ENCODE measurements at regions not wholly inside any gene's neighbourhood (a gene's known extent, or its start where the extent isn't known, plus 50 kb on each side); places are given as distances from the start of the nearest gene placed in this dataset.

GRCh38 chr9:18018221-18018620, 439.4 kb downstream of the SH3GL2 start:
- no peak overlapping the region for H3K4me3 ChIP-seq (ENCODE audit: insufficient read depth, low read depth, low read length)
- FAIRE-seq, result no peak
- H3K27ac ChIP-seq (ENCODE audit: low read depth, low read length), result no peak overlapping the region

GRCh38 chr9:18018661-18019060, 439.8 kb downstream of the SH3GL2 start:
- Mint-ChIP-seq H3K36me3 (ENCODE audit: low read depth, unreplicated experiment) (no peaks in the 10 kb centered on the region), H3K27me3 (ENCODE audit: low read depth, unreplicated experiment) (peaks cover 3% of the 10 kb centered on the region), H3K9me3 (ENCODE audit: unreplicated experiment) (peaks cover 4% of the 10 kb centered on the region), H3K4me3 (ENCODE audit: unreplicated experiment) (no peak overlapping the region), H3K27ac (ENCODE audit: unreplicated experiment) (no peak overlapping the region), H3K4me1 (ENCODE audit: low read depth, unreplicated experiment) (peaks cover 8% of the 10 kb centered on the region)
- Histone ChIP-seq H3K9ac (ENCODE audit: low read length) (no peak overlapping the region), H3K4me1 (ENCODE audit: insufficient read depth, low read length) (no peaks in the 10 kb centered on the region), H3K36me3 (ENCODE audit: insufficient read depth, low read length) (no peaks in the 10 kb centered on the region), H2AFZ (ENCODE audit: low read depth, low read length) (no peak overlapping the region), H3K27me3 (ENCODE audit: insufficient read depth, low read length) (no peaks in the 10 kb centered on the region), H3K9me3 (ENCODE audit: insufficient read depth, low read depth, low read length) (no peaks in the 10 kb centered on the region), H3K27ac (ENCODE audit: low read depth, low read length) (no peak overlapping the region), H3K79me2 (ENCODE audit: insufficient read depth, low read length) (no peaks in the 10 kb centered on the region), H3K4me2 (ENCODE audit: low read length) (no peak overlapping the region), H4K20me1 (ENCODE audit: insufficient read depth, low read length) (no peaks in the 10 kb centered on the region), H3K4me3 (ENCODE audit: insufficient read depth, low read depth, low read length) (no peak overlapping the region)
- no peak for TF ChIP-seq CTCF (IDR thresholded peaks at IDR 0.05; ENCODE audit: insufficient read depth, low read depth, low read length)
- TF ChIP-seq EZH2 (IDR thresholded peaks at IDR 0.05; ENCODE audit: insufficient read depth, low read length), result no peak
- DNase-seq (ENCODE audit: low read depth) (no peak), FAIRE-seq (no peak)

More at GRCh38 chr9:18018221-18018620, 439.4 kb downstream of the SH3GL2 start:
- H3K9ac ChIP-seq (ENCODE audit: low read length), result no peak overlapping the region
- Mint-ChIP-seq H3K36me3 (ENCODE audit: low read depth, unreplicated experiment) (no peaks in the 10 kb centered on the region), H3K27me3 (ENCODE audit: low read depth, unreplicated experiment) (peaks cover 3% of the 10 kb centered on the region), H3K9me3 (ENCODE audit: unreplicated experiment) (peaks cover 4% of the 10 kb centered on the region), H3K27ac (ENCODE audit: unreplicated experiment) (no peak overlapping the region), H3K4me3 (ENCODE audit: unreplicated experiment) (no peak overlapping the region), H3K4me1 (ENCODE audit: low read depth, unreplicated experiment) (peaks cover 5% of the 10 kb centered on the region)
- no peaks in the 10 kb centered on the region for H3K79me2 ChIP-seq (ENCODE audit: insufficient read depth, low read length)
- H3K27me3 ChIP-seq (ENCODE audit: insufficient read depth, low read length), result no peaks in the 10 kb centered on the region
- DNase-seq (ENCODE audit: low read depth), result no peak
- H3K4me2 ChIP-seq (ENCODE audit: low read length), result no peak overlapping the region
- H3K4me1 ChIP-seq (ENCODE audit: insufficient read depth, low read length), result no peaks in the 10 kb centered on the region
- TF ChIP-seq EZH2 (IDR thresholded peaks at IDR 0.05; ENCODE audit: insufficient read depth, low read length) (no peak), CTCF (IDR thresholded peaks at IDR 0.05; ENCODE audit: insufficient read depth, low read depth, low read length) (no peak)
- H3K9me3 ChIP-seq (ENCODE audit: insufficient read depth, low read depth, low read length), result no peaks in the 10 kb centered on the region
- no peaks in the 10 kb centered on the region for H4K20me1 ChIP-seq (ENCODE audit: insufficient read depth, low read length)
- H2AFZ ChIP-seq (ENCODE audit: low read depth, low read length), result no peak overlapping the region
- H3K36me3 ChIP-seq (ENCODE audit: insufficient read depth, low read length), result no peaks in the 10 kb centered on the region

GRCh38 chr9:18020121-18020745, 441.4 kb downstream of the SH3GL2 start:
- H3K4me3 ChIP-seq (ENCODE audit: insufficient read depth, low read depth, low read length), result no peak overlapping the region
- DNase-seq (ENCODE audit: low read depth), result no peak
- no peaks in the 10 kb centered on the region for H3K79me2 ChIP-seq (ENCODE audit: insufficient read depth, low read length)
- H3K4me1 ChIP-seq (ENCODE audit: insufficient read depth, low read length), result no peaks in the 10 kb centered on the region
- H3K27me3 ChIP-seq (ENCODE audit: insufficient read depth, low read length), result no peaks in the 10 kb centered on the region
- no peak overlapping the region for H3K4me2 ChIP-seq (ENCODE audit: low read length)
- no peak for TF ChIP-seq EZH2 (IDR thresholded peaks at IDR 0.05; ENCODE audit: insufficient read depth, low read length)
- TF ChIP-seq CTCF (IDR thresholded peaks at IDR 0.05; ENCODE audit: insufficient read depth, low read depth, low read length), result no peak
- H3K27me3 Mint-ChIP-seq (ENCODE audit: low read depth, unreplicated experiment), result peaks cover 3% of the 10 kb centered on the region
- H3K9me3 ChIP-seq (ENCODE audit: insufficient read depth, low read depth, low read length), result no peaks in the 10 kb centered on the region
- H2AFZ ChIP-seq (ENCODE audit: low read depth, low read length), result no peak overlapping the region
- no peak overlapping the region for H3K9ac ChIP-seq (ENCODE audit: low read length)
- H4K20me1 ChIP-seq (ENCODE audit: insufficient read depth, low read length), result no peaks in the 10 kb centered on the region
- H3K9me3 Mint-ChIP-seq (ENCODE audit: unreplicated experiment), result peaks cover 4% of the 10 kb centered on the region
- H3K36me3 ChIP-seq (ENCODE audit: insufficient read depth, low read length), result no peaks in the 10 kb centered on the region
- H3K36me3 Mint-ChIP-seq (ENCODE audit: low read depth, unreplicated experiment), result no peaks in the 10 kb centered on the region
- H3K4me3 Mint-ChIP-seq (ENCODE audit: unreplicated experiment), result no peak overlapping the region
- H3K27ac ChIP-seq (ENCODE audit: low read depth, low read length), result no peak overlapping the region
- H3K27ac Mint-ChIP-seq (ENCODE audit: unreplicated experiment), result no peak overlapping the region
- H3K4me1 Mint-ChIP-seq (ENCODE audit: low read depth, unreplicated experiment), result peaks cover 5% of the 10 kb centered on the region
- FAIRE-seq, result no peak

Measured in astrocyte (in vitro differentiated cells and primary cell).